GM21381 (cell line): ENCODE measurements at regions not wholly inside any gene's neighbourhood (a gene's known extent, or its start where the extent isn't known, plus 50 kb on each side); places are given as distances from the start of the nearest gene placed in this dataset.

Source experiments
- ATAC-seq: cut with Tn5 transposase; IDR thresholded peaks from one replicate; pipeline ENCODE4 v1.9.1; 2021; ENCODE audit warnings: mild to moderate bottlenecking, moderate library complexity; ENCODE audit not compliant: unreplicated experiment

DNA sequence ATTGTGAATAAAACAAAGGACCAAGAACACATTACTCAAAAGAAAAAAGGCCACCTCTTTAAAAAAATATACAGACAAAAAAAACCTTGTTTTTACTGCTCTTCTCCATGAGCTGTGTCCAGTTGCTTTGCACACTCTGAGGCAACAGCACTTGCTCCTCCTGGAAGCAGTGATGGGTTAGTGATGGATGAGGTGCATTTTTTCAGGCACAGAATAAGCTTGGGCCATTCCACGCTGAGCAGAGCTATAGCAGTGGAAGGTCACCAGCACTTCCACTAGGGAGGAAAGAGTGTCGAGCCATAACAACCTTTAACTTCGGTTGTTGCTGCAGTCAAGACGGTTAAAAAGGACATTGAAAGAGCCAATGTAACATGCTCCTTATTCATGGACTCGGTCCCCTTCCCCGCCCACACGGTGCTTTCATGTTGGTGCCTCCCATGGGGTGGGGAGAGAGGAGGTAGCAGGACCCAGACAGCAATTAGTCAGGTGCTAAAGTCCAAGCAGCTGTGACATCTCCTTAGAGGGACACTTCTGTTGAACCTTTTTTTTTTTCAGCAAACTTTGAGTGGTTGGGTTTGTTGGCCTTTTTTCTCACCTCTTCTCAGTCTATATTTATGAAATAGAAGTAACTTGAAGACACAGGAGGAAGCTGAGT, 136.5 kb upstream of the ADARB2 start:
- ATAC-seq, result no peak

DNA sequence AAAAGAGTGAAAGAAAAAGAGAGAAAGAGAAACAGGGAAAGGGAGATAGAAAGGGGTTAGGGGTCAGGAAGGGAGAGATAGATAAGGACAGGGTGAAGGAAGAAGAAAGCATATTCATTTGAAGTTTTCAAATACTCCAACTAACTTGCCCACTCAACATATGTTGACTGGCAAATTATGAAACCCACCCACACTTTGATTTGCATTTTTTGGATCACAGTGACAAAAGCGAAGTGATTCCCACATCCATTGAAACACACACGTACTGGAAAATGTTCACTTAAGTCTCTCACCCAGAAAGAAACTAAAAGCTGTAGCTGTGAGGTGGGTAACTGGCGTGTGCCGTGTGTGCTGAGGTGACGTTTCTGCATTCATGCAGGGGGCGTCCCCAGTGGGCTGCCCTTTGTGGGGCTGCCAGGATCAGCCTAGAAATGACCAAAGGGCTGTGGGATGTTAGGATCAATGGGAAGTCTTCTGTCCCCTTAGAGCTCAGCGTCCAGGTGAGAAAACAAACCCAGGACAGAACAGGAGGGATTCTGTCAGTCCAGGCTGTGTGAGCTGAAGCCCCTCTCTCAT, 134.9 kb upstream of the ADARB2 start:
- ATAC-seq, result no peak

GRCh38 chr10:1870491-1870890, 133.2 kb upstream of the ADARB2 start:
- no peak for ATAC-seq

DNA sequence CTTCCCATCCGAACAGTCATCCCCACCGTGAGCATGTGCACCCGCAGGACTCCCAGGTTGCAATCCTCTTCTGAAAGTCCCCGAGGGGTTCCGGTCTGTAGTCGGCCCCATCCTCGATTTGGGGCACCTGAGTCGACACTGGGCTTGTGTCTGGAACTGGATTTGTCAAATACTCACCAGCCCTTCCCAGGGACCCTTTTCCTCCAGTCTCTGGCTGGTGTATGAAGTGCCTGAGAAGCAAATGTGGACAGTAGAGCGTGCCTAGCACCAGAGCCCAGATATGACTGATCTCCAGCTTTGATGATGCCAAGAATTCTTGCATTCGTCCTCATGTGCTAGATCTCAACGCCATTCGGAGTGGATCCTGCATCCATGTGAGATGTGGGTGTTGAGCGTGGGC, 132.5 kb upstream of the ADARB2 start:
- ATAC-seq, result no peak

DNA sequence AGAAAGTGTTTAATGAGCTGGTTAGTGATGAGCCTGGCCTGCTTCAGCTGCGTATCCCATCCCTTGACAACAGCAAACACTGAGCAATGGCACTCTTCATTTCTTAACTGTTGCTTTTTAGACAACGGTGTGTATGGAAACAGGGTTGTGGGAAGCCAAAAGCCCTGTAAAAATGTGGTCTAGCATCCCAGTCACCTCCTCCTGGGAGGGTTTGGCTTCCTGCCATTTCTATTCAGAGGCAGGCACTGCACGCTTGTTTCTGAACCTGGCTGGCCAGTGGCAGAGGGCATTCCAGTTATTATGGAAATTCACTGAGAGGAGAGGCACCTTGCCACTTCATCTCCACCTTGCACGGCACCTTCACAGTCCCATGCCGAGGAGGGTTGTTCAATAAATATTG, 123.0 kb upstream of the ADARB2 start:
- ATAC-seq, result no peak

DNA sequence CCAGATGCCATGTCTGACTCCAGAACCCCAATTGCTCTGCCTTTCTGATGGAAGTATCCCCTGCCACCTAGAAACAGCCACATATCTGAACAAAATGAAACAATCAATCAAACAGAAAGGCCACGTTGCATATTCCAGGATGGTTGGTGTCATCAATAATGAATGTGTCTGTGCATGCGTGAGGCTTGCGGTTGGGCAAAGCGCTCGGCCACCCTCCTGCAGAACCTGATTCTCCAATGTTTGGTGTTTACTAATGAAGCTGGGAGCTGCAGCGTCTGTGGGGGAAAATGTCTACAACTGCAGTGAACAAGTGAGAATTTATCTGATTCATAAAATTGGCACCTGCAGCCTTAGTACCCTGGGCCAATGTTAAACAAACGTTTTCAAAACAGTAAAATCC, 121.2 kb upstream of the ADARB2 start:
- ATAC-seq, result no peak

DNA sequence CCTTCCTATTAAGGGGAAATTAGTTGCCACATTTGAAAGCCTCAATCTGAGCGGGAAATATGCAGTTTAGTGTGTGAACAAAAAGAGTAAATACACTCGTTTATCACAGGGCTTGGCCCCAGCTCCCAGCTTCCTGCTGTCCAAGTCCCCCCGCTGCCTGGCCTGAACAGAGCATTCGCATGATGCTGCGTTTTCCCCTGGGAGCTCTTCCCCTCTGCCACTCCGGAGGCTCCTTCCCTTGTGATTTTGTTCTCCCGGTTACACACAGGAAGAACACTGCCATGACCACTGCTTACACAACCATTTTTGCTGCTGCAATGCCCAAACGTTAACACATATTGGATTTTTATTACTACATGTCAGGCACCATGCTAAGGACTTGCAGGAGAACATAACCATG, 120.7 kb upstream of the ADARB2 start:
- no peak for ATAC-seq

- ATAC-seq, result no peak
Observed at GRCh38 chr10:1855911-1856310, 118.6 kb upstream of the ADARB2 start.

- ATAC-seq, result no peak
Observed at GRCh38 chr10:1854271-1854670, 116.9 kb upstream of the ADARB2 start.

- no peak for ATAC-seq
Observed at GRCh38 chr10:1853801-1854200, 116.5 kb upstream of the ADARB2 start.

DNA sequence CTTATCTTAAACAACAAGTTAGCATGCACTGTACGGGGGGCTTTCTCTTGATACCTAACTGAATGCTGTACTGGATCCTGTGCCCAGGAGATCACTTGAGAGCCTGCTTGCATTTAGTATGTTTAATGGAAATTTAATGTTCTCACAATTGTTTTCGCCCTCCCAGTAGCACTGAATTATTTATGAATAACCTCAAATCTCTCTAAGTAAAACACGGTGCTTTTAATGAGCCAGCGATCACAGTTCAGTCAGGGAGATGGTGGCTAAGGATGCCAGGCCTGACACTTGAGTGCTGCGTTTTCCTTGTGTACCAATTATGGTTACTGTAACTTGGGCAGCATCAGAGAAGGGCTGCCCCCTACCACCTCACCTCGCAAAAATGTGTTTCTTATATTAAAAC, 115.5 kb upstream of the ADARB2 start:
- no peak for ATAC-seq

DNA sequence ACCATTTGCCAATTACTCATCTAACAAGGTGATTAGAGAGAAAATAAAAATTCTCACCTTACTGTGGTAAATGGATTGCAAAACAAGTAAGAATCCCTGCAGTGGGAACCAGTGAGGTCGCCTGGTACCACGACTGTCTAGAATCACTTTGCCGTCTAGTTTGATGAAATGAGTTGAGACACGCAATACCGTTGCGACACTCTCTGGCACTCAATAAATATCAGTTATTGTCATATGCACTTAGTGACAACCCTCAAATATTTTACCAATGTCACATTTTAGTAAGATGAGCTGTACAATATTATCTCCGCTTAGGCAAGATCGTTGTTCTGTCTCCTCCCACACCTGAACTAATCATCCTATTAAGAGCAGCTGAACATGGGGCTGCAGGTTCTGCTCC, 114.4 kb upstream of the ADARB2 start:
- no peak for ATAC-seq

- no peak for ATAC-seq
Observed at GRCh38 chr10:1850971-1851527, 113.7 kb upstream of the ADARB2 start.

DNA sequence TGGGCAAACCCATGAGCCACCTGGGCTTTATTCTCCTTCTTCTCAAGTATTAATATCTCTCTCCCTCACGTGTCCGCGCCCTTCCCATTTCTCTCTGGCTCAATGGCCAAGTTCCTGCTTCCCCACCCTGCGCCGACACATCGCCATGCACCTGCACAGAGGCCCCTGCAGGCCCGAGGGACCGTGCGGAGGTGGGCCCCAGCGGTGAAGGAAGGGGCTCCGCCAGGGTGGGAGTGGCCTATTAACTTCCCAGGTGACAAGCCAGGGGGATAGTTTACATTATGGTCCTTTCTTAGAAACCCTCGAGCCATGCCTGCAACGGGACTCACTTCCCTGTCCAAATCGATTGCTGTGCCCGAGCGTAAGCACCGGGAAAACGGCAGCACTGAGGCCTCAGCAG, 110.0 kb upstream of the ADARB2 start:
- no peak for ATAC-seq

GRCh38 chr10:1846032-1846431, 108.7 kb upstream of the ADARB2 start:
- no peak for ATAC-seq

DNA sequence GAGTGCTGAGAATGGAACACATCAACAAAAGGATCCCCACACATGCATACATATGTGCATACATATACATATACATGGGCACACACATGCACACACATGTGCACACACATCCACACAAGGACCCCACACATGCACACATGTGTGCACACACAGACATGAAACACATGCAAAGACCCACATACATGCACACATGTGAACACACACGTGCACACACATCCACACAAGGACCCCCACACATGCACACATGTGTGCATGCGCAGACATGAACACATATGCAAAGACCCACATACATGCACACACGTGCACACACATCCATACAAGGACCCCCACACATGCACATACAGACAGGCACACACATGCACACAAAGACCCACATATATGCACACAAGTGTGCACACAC, 104.4 kb upstream of the ADARB2 start:
- ATAC-seq, result no peak

GRCh38 chr10:1829712-1830111, 92.4 kb upstream of the ADARB2 start:
- no peak for ATAC-seq

GRCh38 chr10:1824928-1825327, 87.6 kb upstream of the ADARB2 start:
- ATAC-seq, result no peak

DNA sequence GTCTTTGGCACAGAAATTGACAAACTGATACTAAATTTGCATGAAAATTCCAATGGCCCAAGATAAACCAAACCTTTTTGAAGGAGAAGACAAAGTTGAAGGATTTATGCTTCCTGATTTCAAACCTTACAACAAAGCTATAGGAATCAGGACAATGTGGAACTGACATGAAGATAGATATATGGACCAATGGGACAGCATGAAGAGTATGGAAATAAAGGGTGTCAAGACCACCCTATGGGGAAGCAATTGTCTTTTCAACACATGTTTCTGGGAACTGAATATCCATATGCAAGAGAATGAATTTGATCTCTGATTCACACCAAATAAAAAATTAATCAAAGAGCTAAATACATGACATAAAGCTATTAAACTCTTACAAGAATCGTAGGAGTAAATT, 77.2 kb upstream of the ADARB2 start:
- no peak for ATAC-seq

- no peak for ATAC-seq
Observed at GRCh38 chr10:1809139-1809741, 71.9 kb upstream of the ADARB2 start.

DNA sequence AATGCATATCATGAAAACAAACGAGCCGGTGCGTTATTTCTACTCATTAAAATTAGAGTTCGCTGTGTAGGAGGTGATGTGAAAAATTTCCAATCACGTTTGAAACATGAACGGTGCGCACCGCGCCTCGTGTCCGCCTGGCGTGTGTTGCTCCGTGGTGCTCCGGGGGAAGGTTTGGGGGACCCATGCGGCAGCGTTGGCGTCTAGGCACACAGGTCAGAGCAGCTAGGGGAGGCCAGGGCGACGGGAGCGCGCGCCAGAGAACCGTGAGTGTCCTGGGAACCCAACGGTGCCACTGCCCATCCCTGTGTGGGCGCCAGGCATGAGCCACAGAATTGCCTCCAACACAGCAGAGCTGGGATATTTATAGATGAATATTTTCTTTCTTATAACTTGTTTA, 70.6 kb upstream of the ADARB2 start:
- ATAC-seq, result no peak

DNA sequence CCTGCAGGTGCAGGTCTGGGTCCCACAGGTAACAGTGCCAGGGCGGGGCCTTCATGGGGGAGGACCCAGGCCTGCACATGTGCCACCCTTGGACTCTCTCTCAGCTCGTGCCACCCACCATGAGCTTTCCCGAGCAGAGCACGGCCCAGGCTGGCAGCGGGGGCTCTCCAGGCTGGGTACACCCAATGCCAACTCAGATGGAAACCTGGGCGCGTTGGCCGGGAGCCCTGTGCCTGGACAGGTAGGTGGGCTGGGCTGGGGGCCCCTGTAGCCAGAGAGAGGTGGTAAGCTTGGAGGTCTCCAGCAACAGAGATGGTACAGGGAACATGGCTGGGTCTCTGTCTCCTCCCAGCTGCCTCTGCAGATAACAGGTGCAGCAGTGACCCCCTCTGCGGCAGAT, 69.9 kb upstream of the ADARB2 start:
- no peak for ATAC-seq
